Stomach (tissue), 8 donors: ENCODE measurements at regions not wholly inside any gene's neighbourhood (a gene's known extent, or its start where the extent isn't known, plus 50 kb on each side); places are given as distances from the start of the nearest gene placed in this dataset.

ENCODE experiments used
- DNase-seq, 2 donors: peaks; one replicate each; pipeline versions ENCODE4 v3.0.0 to v3.0.0-alpha.2; 2013 to 2019
- H3K27ac ChIP-seq, 5 donors: fragments of 200-600 bp in 4 of 5; sonication (generic) in 4 of 5; one replicate each; pipeline ENCODE4 v1.5.1; 2013 to 2019; ENCODE audit warnings: mild to moderate bottlenecking in 1 of 5, moderate library complexity in 1 of 5
- H3K27me3 ChIP-seq, 3 donors: fragments of 200-600 bp; sonication (generic); one replicate each; pipeline ENCODE4 v1.5.1; 2017 to 2019; ENCODE audit warnings: mixed run types in 1 of 3
- H3K36me3 ChIP-seq, 4 donors: fragments of 200-600 bp; sonication (generic); 1 replicate in 3 of 4; 2 replicates in 1 of 4; pipeline ENCODE4 v1.5.1; 2016 to 2019
- H3K4me1 ChIP-seq, 4 donors: fragments of 200-600 bp; sonication (generic); one replicate each; pipeline ENCODE4 v1.5.1; 2016 to 2019
- H3K4me3 ChIP-seq, 4 donors: fragments of 200-600 bp; sonication (generic) in 3 of 4; one replicate each; pipeline ENCODE4 v1.5.1; 2016 to 2019; ENCODE audit warnings: mild to moderate bottlenecking in 1 of 4
- H3K9me3 ChIP-seq, 4 donors: fragments of 200-600 bp; sonication (generic); one replicate each; pipeline ENCODE4 v1.5.1; 2016 to 2019
- EP300 ChIP-seq: sonication (generic); formaldehyde crosslinking; IDR thresholded peaks from one replicate; pipeline ENCODE4 v1.6.1; 2017; ENCODE audit warnings: antibody characterized with exemption
- POLR2A ChIP-seq, 4 donors: fragments of 450-650 bp; IDR thresholded peaks; one replicate each; pipeline ENCODE4 v1.6.1; 2016; ENCODE audit warnings: antibody characterized with exemption in 4 of 4, control low read depth in 2 of 4, mild to moderate bottlenecking in 1 of 4, moderate library complexity in 1 of 4
- POLR2AphosphoS5 ChIP-seq, 3 donors: sonication (generic); formaldehyde crosslinking; IDR thresholded peaks; one replicate each; pipeline ENCODE4 v1.6.1; 2016; ENCODE audit warnings: antibody characterized with exemption in 3 of 3
- WGBS, 5 donors: extraction: QIAGEN DNeasy Blood & Tissue Kit in 3 of 5; methylation state at CpG; one replicate each; pipeline versions ENCODE4 v1.1.5 to v1.1.7; 2013 to 2018; 5-methylcytosine and 5-hydroxymethylcytosine counted together
- intact Hi-C: fragments of 100-400 bp; cut with DNase I; formaldehyde crosslinking; loops from one replicate; pipeline ENCODE4 v1.15.1; 2023; ENCODE audit warnings: low total_unique reads
- TF ChIP-seq, protein P1 (sequence below), 7 experiments: fragments of 450-650 bp in 4 of 7; fragments of 200-600 bp in 3 of 7; sonication (generic) in 3 of 7; IDR thresholded peaks; one replicate each; pipeline ENCODE4 v1.5.1; 2016 to 2019; ENCODE audit warnings: antibody characterized with exemption in 7 of 7, control low read depth in 2 of 7, mild to moderate bottlenecking in 1 of 7
- donor health status: healthy with polysubstance abuse.
- donor health status: Bipolar disorder and iron deficiency.
- donor health status: healthy.

DNA sequence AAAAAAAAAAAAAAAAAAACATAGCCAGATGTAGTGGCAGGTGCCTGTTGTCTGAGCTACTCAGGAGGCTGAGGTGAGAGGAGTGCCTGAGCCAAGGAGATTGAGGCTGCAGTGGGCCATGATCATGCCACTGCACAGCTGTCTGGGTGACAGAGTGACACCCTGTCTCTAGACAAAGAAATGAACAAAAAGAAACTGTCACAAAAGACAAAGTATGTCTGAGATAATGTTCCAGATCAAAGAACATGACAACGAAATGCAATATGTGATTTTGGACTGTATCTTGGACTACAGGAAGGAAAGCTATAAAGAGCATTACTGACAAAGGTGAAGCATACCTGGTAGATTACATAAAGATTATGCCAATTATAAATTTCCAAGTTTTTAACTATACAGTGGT, 862.8 kb downstream of the ROBO2 start:
- Histone ChIP-seq H3K4me1 (no peaks in the 10 kb centered on the region), H3K27ac (no peak overlapping the region), H3K36me3 (no peaks in the 10 kb centered on the region), H3K4me3 (no peak overlapping the region), H3K27me3 (no peaks in the 10 kb centered on the region), H3K9me3 (no peaks in the 10 kb centered on the region)
- DNase-seq = no peak
- no peak for TF ChIP-seq POLR2AphosphoS5 (IDR thresholded peaks at IDR 0.05)
- TF ChIP-seq EP300 = no peak
- TF ChIP-seq, protein P1, sequence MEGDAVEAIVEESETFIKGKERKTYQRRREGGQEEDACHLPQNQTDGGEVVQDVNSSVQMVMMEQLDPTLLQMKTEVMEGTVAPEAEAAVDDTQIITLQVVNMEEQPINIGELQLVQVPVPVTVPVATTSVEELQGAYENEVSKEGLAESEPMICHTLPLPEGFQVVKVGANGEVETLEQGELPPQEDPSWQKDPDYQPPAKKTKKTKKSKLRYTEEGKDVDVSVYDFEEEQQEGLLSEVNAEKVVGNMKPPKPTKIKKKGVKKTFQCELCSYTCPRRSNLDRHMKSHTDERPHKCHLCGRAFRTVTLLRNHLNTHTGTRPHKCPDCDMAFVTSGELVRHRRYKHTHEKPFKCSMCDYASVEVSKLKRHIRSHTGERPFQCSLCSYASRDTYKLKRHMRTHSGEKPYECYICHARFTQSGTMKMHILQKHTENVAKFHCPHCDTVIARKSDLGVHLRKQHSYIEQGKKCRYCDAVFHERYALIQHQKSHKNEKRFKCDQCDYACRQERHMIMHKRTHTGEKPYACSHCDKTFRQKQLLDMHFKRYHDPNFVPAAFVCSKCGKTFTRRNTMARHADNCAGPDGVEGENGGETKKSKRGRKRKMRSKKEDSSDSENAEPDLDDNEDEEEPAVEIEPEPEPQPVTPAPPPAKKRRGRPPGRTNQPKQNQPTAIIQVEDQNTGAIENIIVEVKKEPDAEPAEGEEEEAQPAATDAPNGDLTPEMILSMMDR (IDR thresholded peaks at IDR 0.05) = no peak
- TF ChIP-seq POLR2A (IDR thresholded peaks at IDR 0.05) = no peak
- WGBS, 5 donors = 27 to 43% (median 36%) methylated on average over 1 of the region's 1 CpG
- intact Hi-C loops = no loop called here

DNA sequence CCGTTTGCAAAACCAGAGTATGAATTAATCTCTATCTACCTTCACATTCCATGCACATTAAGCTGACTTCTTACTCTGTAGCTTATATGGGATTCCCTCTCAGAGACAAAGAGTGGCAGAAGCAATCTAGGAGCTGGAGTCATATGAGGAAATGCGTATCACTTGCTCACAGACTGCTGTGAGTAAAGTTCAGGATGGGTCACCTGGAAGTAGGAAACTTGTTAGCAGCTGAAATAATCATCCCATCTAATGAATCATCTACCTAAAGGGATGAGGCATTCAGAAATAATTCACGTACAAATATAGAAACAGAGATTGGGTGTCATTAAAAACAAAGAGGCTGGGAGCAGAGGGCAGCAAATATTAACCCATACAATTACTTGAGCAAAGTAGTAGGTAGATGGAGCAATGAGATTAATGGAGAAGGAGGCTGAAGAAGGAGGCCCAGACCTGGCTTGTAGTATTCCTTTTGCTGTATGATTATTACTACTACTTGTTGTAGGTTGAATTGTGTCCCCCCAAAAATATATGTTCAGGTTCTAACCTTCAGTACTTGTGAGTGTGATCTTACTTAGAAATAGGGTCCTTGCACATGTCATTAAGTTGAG, 866.3 kb downstream of the ROBO2 start:
- WGBS, 5 donors = 74 to 86% (median 81%) methylated on average over 3 of the region's 3 CpGs
- Histone ChIP-seq H3K9me3 (no peaks in the 10 kb centered on the region), H3K27ac (no peak overlapping the region), H3K4me1 (no peaks in the 10 kb centered on the region), H3K4me3 (no peak overlapping the region), H3K27me3 (no peaks in the 10 kb centered on the region), H3K36me3 (no peaks in the 10 kb centered on the region)
- intact Hi-C loops = no loop called here
- DNase-seq = no peak
- TF ChIP-seq, protein P1 (IDR thresholded peaks at IDR 0.05) = no peak
- no peak for TF ChIP-seq EP300
- no peak for TF ChIP-seq POLR2A (IDR thresholded peaks at IDR 0.05)
- TF ChIP-seq POLR2AphosphoS5 (IDR thresholded peaks at IDR 0.05) = no peak

DNA sequence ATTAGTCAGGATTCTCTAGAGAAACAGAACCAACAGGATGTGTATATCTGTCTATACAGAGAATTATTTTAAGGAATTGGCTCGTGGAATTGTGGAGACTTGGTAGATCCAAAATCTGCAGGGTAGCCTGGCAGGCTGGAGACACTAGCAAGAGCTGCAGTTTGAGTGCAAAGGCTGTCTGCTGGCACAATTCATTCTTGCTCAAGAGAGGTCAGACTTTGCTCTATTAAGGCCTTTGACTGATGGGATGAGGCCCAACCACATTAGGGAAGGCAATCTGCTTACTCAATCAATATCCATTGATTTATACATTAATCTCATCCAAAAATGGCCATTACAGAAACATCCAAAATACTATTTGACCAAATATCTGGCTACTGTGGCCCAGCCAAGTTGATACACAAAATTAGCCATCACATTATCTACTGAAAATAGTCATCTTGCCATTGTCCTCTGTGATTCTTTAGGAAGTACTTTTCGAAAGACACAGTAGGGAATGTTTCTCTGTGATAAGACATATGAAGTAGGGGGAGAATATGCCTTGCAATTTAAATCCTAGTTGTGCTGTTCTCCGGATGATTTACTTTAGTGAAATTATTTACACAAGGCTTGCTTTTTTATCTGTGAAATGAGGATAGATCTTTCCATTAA, 873.8 kb downstream of the ROBO2 start:
- Histone ChIP-seq H3K4me3 (no peak overlapping the region), H3K9me3 (peaks cover 0 to 3% (median 0%) of the 10 kb centered on the region in 4 donors), H3K36me3 (no peaks in the 10 kb centered on the region), H3K27me3 (no peaks in the 10 kb centered on the region), H3K4me1 (no peaks in the 10 kb centered on the region), H3K27ac (no peak overlapping the region)
- TF ChIP-seq POLR2A (IDR thresholded peaks at IDR 0.05) (no peak), POLR2AphosphoS5 (IDR thresholded peaks at IDR 0.05) (no peak), EP300 (no peak)
- TF ChIP-seq, protein P1 (IDR thresholded peaks at IDR 0.05) = no peak
- WGBS, 5 donors = 71 to 77% (median 76%) methylated on average over 3 of the region's 3 CpGs
- no peak for DNase-seq
- intact Hi-C loops = no loop called here

DNA sequence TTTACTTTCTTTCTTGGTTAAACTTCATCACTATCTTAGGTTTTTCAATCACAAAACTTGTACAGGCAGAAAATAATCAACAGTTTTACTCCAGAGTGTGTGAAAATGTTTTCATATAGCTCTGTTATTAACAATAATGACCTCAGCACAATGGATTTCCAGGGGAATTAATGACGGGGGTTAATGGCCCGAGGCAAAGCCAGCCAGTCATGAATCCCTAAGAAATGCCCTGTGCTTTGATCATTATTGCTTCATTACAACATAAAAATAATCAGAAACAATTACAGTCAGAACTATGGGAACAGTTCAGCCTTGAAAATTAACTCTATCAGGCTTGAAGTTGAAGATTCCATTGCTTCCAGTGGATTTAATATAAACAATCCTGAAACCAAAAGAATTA, 875.4 kb downstream of the ROBO2 start:
- Histone ChIP-seq H3K27me3 (no peaks in the 10 kb centered on the region), H3K4me3 (no peak overlapping the region), H3K36me3 (no peaks in the 10 kb centered on the region), H3K4me1 (no peaks in the 10 kb centered on the region), H3K27ac (no peak overlapping the region), H3K9me3 (peaks cover 0 to 13% (median 6%) of the 10 kb centered on the region in 4 donors)
- intact Hi-C loops = no loop called here
- no peak for DNase-seq
- WGBS, 5 donors = 64 to 83% (median 78%) methylated on average over 2 of the region's 2 CpGs
- no peak for TF ChIP-seq POLR2A (IDR thresholded peaks at IDR 0.05)
- TF ChIP-seq POLR2AphosphoS5 (IDR thresholded peaks at IDR 0.05) = no peak
- no peak for TF ChIP-seq EP300
- TF ChIP-seq, protein P1 (IDR thresholded peaks at IDR 0.05) = no peak
